ENCODE measurements at regions not wholly inside any gene's neighbourhood (a gene's known extent, or its start where the extent isn't known, plus 50 kb on each side); places are given as distances from the start of the nearest gene placed in this dataset.

DNA sequence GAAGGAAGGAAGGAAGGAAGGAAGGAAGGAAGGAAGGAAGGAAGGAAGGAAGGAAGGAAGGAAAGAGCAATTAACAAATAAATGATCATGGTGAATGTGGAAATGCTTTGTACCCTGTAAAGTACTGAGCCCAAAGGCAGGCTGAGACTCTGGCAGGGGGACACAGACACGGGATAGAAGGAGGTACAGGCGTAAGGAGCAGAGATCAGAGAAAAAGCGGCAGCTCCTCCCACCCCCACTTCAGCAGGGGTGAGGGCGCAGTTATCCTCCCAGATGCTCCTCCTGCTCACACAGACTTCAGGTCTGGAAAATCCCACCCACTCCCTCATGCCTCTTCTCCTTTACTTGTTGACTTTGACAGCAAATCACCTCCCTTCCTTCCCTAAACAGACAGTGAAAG is 464.5 kb downstream of the MATN1 start:
- TF ChIP-seq, protein P1, sequence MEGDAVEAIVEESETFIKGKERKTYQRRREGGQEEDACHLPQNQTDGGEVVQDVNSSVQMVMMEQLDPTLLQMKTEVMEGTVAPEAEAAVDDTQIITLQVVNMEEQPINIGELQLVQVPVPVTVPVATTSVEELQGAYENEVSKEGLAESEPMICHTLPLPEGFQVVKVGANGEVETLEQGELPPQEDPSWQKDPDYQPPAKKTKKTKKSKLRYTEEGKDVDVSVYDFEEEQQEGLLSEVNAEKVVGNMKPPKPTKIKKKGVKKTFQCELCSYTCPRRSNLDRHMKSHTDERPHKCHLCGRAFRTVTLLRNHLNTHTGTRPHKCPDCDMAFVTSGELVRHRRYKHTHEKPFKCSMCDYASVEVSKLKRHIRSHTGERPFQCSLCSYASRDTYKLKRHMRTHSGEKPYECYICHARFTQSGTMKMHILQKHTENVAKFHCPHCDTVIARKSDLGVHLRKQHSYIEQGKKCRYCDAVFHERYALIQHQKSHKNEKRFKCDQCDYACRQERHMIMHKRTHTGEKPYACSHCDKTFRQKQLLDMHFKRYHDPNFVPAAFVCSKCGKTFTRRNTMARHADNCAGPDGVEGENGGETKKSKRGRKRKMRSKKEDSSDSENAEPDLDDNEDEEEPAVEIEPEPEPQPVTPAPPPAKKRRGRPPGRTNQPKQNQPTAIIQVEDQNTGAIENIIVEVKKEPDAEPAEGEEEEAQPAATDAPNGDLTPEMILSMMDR (IDR thresholded peaks at IDR 0.05 in 8 of 11, conservative IDR thresholded peaks at IDR 0.05 in 3 of 11): no peak
- TF ChIP-seq POLR2AphosphoS5 (IDR thresholded peaks at IDR 0.05): no peak

Data from spleen (tissue), 7 donors.